AG09319 (cell line): ENCODE measurements at regions not wholly inside any gene's neighbourhood (a gene's known extent, or its start where the extent isn't known, plus 50 kb on each side); places are given as distances from the start of the nearest gene placed in this dataset.

Source experiments
- DNase-seq: peaks from one replicate; pipeline ENCODE4 v3.0.0-alpha.2; 2010; ENCODE audit warnings: low read depth; ENCODE audit errors: extremely low read depth
- CTCF ChIP-seq: IDR thresholded peaks from 2 replicates; pipeline ENCODE4 v1.5.1; 2011; ENCODE audit warnings: low read depth, mild to moderate bottlenecking, inconsistent platforms, low read length, moderate library complexity

DNA sequence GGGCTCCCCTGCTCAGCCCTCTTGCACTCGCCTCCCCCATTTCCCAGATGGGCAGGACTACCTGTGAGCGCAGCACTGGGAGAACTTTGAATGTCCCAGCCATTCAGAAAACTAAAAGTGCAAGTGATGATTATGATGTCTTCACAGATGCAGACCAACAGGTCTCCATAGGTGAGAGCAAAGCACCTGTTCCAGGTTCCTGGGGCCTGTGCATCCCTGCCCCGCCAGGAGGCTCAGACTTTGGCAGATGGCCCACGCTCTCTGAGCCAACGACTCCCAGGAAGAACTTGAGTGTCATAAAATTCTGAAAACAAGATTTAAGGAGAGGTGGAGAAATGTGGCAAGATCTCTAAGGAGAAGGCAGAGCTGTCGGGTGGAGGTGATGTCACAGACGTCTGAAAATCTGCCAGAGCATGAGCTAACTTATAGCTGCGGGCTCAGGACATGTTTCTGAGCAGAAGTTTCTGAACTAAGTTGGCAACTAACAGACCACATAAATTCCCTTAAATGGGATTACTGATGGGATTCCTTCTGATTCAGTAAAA, 110.8 kb upstream of the IGF1R start:
- DNase-seq = no peak
- TF ChIP-seq CTCF = no peak

GRCh38 chr15:98541519-98541918, 106.8 kb upstream of the IGF1R start:
- TF ChIP-seq CTCF = no peak
- DNase-seq = no peak

- TF ChIP-seq CTCF = no peak
- no peak for DNase-seq
Observed at GRCh38 chr15:98543237-98543636, 105.1 kb upstream of the IGF1R start.

DNA sequence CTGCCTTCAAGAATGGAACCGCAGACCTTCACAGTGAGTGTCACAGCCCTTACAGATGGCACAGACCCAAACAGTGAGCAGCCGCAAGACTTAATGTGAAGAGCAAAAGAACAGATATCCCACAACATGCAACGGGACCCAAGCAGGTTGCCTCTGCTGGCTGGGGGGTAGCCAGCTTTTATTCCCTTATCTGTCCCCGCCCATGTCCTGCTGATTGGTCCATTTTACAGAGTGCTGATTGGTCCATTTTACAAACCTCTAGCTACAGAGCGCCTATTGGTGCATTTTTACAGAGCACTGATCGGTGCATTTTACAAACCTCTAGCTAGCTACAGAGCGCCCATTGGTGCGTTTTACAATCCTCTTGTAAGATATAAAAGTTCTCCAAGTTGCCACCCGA, 102.0 kb upstream of the IGF1R start:
- TF ChIP-seq CTCF = no peak
- no peak for DNase-seq

DNA sequence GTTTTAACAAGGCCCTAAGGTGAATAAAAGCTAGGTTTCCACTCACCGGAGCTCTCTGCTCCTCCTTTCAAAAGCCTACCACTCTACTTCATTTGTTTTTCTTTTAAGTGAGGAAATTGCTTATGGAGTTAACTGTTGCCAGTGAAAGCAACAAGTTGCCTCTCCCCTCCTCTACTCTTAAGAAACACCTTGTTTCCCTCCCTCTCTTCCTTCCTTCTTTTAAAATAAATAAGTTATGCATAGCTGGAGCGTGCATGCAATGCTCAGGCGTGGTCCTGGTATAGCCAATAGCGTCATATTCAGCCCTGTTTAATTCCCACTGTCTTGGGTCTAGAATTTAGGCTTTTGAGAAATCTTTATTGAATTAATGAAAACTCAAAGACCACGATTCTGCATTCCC, 101.1 kb upstream of the IGF1R start:
- TF ChIP-seq CTCF = no peak
- no peak for DNase-seq

DNA sequence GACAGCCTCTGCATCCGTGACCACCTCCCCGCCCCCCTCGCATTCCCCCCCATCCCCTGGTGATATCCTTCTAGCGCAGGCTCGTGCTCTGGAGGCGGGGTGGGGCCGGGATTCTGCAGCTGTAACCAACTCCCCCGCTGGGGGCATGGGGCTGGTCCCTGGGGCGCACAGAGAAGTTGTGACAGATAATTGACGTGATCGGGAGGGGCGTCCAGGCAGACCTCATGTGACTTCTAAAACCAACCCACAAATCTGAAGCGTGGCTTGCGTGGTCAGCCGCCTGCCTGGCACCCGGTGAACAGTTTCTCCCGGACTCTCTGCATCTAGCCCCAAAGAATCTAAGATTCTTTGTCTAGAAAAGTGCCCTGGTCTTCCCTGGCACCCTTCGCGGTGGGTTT, 100.6 kb upstream of the IGF1R start:
- no peak for TF ChIP-seq CTCF
- no peak for DNase-seq

DNA sequence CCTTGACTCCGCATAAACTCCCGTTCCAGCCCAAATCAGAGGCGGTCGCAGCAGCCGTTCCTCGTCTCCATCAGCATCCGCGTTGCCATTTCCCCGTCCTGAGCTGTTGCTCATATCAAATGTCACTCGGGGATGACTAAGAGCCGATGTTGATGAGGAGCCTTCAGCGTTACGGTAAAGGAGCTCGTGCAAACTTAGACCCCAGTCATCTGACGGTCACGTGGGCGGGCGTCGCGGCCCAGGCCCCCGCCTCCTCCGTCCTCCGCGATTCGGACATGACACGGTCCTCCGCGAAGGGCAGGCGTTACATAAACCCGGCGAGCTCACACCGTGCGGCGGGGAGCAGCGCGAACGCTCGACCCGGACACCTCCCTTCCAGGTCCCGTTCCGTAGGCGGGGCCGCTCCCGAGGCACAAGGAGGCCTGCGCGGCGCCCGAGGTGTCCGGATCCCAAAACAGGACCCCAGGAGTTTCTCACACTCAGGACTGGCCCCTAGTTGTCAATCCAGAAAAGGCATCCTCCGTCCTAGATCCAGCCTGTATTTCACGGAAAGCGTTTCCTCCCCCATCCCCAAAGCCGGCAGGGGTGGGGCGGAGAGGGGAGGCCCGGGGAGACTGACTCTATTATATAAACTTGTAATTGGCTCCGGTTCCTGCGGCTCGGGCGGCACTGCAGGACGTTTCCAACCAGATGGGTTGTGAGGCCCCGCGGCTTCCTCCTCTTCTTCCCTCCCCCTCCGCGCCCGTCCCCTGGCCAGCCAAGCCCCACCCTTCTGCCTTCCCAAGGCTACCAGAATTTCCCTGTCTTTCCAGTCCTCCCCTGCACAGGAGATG, 100.0 kb upstream of the IGF1R start:
- peak; percentile 20 for TF ChIP-seq CTCF
- peak; percentile 44 for DNase-seq
